ENCODE measurements at regions not wholly inside any gene's neighbourhood (a gene's known extent, or its start where the extent isn't known, plus 50 kb on each side); places are given as distances from the start of the nearest gene placed in this dataset.

DNA sequence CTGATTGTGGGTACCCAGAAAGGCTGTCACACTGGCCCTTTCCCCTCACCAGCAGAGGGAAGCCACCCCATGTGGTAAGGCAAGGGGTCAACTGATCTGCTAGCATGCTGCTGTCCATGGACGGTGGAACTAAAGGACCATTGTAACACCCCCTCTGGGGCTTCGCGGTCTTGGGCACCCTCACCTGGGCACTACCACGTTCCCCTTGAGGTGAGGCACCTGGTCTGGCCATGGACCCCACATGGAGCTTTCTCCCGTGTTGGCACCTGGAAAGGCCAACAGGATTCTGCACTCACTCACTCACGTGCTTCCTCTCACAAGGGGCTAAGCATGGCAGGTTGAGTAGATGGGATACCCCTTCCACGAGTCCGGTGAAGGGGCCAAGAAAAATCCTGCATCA is 72.0 kb upstream of the RFX3 start:
- no peak for TF ChIP-seq EZH2 (IDR thresholded peaks at IDR 0.05; ENCODE audit: low read depth)
- TF ChIP-seq, protein P1, sequence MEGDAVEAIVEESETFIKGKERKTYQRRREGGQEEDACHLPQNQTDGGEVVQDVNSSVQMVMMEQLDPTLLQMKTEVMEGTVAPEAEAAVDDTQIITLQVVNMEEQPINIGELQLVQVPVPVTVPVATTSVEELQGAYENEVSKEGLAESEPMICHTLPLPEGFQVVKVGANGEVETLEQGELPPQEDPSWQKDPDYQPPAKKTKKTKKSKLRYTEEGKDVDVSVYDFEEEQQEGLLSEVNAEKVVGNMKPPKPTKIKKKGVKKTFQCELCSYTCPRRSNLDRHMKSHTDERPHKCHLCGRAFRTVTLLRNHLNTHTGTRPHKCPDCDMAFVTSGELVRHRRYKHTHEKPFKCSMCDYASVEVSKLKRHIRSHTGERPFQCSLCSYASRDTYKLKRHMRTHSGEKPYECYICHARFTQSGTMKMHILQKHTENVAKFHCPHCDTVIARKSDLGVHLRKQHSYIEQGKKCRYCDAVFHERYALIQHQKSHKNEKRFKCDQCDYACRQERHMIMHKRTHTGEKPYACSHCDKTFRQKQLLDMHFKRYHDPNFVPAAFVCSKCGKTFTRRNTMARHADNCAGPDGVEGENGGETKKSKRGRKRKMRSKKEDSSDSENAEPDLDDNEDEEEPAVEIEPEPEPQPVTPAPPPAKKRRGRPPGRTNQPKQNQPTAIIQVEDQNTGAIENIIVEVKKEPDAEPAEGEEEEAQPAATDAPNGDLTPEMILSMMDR (conservative IDR thresholded peaks at IDR 0.05) = no peak

Data from PC-9 (cell line).